ENCODE measurements at regions not wholly inside any gene's neighbourhood (a gene's known extent, or its start where the extent isn't known, plus 50 kb on each side); places are given as distances from the start of the nearest gene placed in this dataset.

- TF ChIP-seq CTCF (IDR thresholded peaks at IDR 0.05), result no peak
- TF ChIP-seq RAD21 (conservative IDR thresholded peaks at IDR 0.05 in 1 of 2, IDR thresholded peaks at IDR 0.05 in 1 of 2), result no peak
- TF ChIP-seq USF2 (IDR thresholded peaks at IDR 0.05), result no peak
- TF ChIP-seq JUN (IDR thresholded peaks at IDR 0.05), result no peak
- no peak for TF ChIP-seq RCOR1 (IDR thresholded peaks at IDR 0.05; ENCODE audit: low read depth, low read length)
- no peak for TF ChIP-seq REST (IDR thresholded peaks at IDR 0.05)
- TF ChIP-seq MYC (IDR thresholded peaks at IDR 0.05; ENCODE audit: borderline replicate concordance, low read length), result no peak
- no peak for TF ChIP-seq SMC3 (IDR thresholded peaks at IDR 0.05)
- TF ChIP-seq MAX (IDR thresholded peaks at IDR 0.05), result no peak
- no peak for TF ChIP-seq POLR2A (IDR thresholded peaks at IDR 0.05; ENCODE audit: low read length)
These were observed 393.3 kb downstream of the DMRT2 start for GRCh38 chr9:1443450-1443849.

All from A549 (cell line).